ENCODE measurements at regions not wholly inside any gene's neighbourhood (a gene's known extent, or its start where the extent isn't known, plus 50 kb on each side); places are given as distances from the start of the nearest gene placed in this dataset.

DNA sequence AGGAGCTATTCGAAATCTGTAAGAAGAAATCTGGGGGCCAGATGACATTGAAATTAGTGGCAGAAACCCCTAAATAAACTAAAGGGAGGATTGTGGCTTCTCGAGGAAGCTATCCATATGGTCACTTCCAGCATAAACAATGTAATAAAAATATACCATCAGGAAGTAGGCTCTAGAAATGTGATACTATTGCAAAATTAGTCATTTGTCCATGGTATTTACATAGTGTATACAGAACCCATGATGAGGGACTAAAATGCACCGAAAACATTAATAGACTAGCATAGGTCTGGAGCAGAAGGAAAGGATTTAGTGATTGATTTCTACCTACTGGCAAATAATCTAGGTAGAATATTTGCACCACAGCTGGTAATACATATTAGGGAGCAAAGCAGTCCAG, 1344.0 kb downstream of the FSTL5 start:
- no peak for ATAC-seq
- Mint-ChIP-seq H3K4me3 (no peak overlapping the region), H3K4me1 (peaks cover 14% of the 10 kb centered on the region), H3K27me3 (ENCODE audit: low read depth) (no peaks in the 10 kb centered on the region), H3K9me3 (peaks cover 13% of the 10 kb centered on the region), H3K36me3 (peaks cover 6% of the 10 kb centered on the region; the same call in 1 of the 2 replicates), H3K27ac (no peak overlapping the region)
- POLR2A ChIA-PET = no interaction called here
- TF ChIP-seq, protein P1, sequence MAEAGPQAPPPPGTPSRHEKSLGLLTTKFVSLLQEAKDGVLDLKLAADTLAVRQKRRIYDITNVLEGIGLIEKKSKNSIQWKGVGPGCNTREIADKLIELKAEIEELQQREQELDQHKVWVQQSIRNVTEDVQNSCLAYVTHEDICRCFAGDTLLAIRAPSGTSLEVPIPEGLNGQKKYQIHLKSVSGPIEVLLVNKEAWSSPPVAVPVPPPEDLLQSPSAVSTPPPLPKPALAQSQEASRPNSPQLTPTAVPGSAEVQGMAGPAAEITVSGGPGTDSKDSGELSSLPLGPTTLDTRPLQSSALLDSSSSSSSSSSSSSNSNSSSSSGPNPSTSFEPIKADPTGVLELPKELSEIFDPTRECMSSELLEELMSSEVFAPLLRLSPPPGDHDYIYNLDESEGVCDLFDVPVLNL (CRISPR knock-in tag; IDR thresholded peaks at IDR 0.05; ENCODE audit: borderline replicate concordance, low read depth) = no peak
- TF ChIP-seq ZNF317 (CRISPR knock-in tag; IDR thresholded peaks at IDR 0.05; ENCODE audit: borderline replicate concordance, low read depth) (no peak), ZNF396 (CRISPR knock-in tag; IDR thresholded peaks at IDR 0.05; ENCODE audit: borderline replicate concordance) (no peak), SP1 (CRISPR knock-in tag; conservative IDR thresholded peaks at IDR 0.05) (no peak), ZNF219 (CRISPR knock-in tag; IDR thresholded peaks at IDR 0.05; ENCODE audit: borderline replicate concordance) (no peak), KAT7 (CRISPR knock-in tag; IDR thresholded peaks at IDR 0.05; ENCODE audit: borderline replicate concordance) (no peak), SOX15 (CRISPR knock-in tag; IDR thresholded peaks at IDR 0.05) (no peak), TEAD4 (CRISPR knock-in tag; IDR thresholded peaks at IDR 0.05) (no peak), NFYB (CRISPR knock-in tag; conservative IDR thresholded peaks at IDR 0.05; ENCODE audit: low read depth) (no peak), ZNF532 (CRISPR knock-in tag; IDR thresholded peaks at IDR 0.05; ENCODE audit: borderline replicate concordance) (no peak), NFATC4 (CRISPR knock-in tag; IDR thresholded peaks at IDR 0.05) (no peak), ATF1 (CRISPR knock-in tag; IDR thresholded peaks at IDR 0.05) (no peak), ZNF121 (CRISPR knock-in tag; IDR thresholded peaks at IDR 0.05) (no peak), FOXP1 (CRISPR knock-in tag; IDR thresholded peaks at IDR 0.05; ENCODE audit: borderline replicate concordance) (no peak)
- TF ChIP-seq, protein P2, sequence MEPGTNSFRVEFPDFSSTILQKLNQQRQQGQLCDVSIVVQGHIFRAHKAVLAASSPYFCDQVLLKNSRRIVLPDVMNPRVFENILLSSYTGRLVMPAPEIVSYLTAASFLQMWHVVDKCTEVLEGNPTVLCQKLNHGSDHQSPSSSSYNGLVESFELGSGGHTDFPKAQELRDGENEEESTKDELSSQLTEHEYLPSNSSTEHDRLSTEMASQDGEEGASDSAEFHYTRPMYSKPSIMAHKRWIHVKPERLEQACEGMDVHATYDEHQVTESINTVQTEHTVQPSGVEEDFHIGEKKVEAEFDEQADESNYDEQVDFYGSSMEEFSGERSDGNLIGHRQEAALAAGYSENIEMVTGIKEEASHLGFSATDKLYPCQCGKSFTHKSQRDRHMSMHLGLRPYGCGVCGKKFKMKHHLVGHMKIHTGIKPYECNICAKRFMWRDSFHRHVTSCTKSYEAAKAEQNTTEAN (CRISPR knock-in tag; IDR thresholded peaks at IDR 0.05) = no peak
- TF ChIP-seq, protein P3, sequence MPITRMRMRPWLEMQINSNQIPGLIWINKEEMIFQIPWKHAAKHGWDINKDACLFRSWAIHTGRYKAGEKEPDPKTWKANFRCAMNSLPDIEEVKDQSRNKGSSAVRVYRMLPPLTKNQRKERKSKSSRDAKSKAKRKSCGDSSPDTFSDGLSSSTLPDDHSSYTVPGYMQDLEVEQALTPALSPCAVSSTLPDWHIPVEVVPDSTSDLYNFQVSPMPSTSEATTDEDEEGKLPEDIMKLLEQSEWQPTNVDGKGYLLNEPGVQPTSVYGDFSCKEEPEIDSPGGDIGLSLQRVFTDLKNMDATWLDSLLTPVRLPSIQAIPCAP (CRISPR knock-in tag; IDR thresholded peaks at IDR 0.05) = no peak
- TF ChIP-seq, protein P4, sequence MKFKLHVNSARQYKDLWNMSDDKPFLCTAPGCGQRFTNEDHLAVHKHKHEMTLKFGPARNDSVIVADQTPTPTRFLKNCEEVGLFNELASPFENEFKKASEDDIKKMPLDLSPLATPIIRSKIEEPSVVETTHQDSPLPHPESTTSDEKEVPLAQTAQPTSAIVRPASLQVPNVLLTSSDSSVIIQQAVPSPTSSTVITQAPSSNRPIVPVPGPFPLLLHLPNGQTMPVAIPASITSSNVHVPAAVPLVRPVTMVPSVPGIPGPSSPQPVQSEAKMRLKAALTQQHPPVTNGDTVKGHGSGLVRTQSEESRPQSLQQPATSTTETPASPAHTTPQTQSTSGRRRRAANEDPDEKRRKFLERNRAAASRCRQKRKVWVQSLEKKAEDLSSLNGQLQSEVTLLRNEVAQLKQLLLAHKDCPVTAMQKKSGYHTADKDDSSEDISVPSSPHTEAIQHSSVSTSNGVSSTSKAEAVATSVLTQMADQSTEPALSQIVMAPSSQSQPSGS (CRISPR knock-in tag; IDR thresholded peaks at IDR 0.05; ENCODE audit: borderline replicate concordance, low read depth) = no peak
- no peak for DNase-seq (ENCODE audit: low spot score)
- CTCF ChIA-PET = no interaction called here

DNA sequence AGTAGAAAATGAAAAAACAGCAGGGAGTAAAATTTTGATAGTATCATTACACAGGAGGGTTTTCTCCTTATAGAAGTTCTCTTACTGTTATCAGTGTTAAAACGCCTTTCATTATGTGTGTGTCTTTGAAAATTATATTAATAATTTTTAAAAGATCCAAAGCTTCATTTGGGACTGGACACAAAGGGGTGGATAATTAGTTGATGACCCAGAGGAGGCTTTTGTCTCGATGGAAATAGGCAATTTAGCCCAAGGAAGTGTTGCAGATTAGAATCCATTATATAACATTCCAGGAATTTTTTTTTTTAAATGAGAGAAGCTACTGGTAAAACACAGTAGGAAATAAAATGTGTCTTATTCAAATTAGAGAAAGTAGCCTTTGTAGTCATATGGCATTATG, 1339.3 kb downstream of the FSTL5 start:
- Mint-ChIP-seq H3K4me1 (peaks cover 25% of the 10 kb centered on the region), H3K27me3 (ENCODE audit: low read depth) (no peaks in the 10 kb centered on the region), H3K27ac (no peak overlapping the region), H3K4me3 (no peak overlapping the region), H3K9me3 (peaks cover 13% of the 10 kb centered on the region), H3K36me3 (peaks cover 6% of the 10 kb centered on the region; the same call in 1 of the 2 replicates)
- ATAC-seq = no peak
- ChIA-PET POLR2A (no interaction called here), CTCF (no interaction called here)
- no peak for DNase-seq (ENCODE audit: low spot score)
- TF ChIP-seq MAX (CRISPR knock-in tag; IDR thresholded peaks at IDR 0.05) (no peak), ZNF263 (CRISPR knock-in tag; IDR thresholded peaks at IDR 0.05; ENCODE audit: low read depth) (no peak), TEAD4 (CRISPR knock-in tag; IDR thresholded peaks at IDR 0.05) (no peak), IRF2 (CRISPR knock-in tag; IDR thresholded peaks at IDR 0.05; ENCODE audit: borderline replicate concordance, low read depth) (no peak), ETV6 (CRISPR knock-in tag; IDR thresholded peaks at IDR 0.05) (no peak), ZNF416 (CRISPR knock-in tag; IDR thresholded peaks at IDR 0.05) (no peak)
- TF ChIP-seq, protein P5, sequence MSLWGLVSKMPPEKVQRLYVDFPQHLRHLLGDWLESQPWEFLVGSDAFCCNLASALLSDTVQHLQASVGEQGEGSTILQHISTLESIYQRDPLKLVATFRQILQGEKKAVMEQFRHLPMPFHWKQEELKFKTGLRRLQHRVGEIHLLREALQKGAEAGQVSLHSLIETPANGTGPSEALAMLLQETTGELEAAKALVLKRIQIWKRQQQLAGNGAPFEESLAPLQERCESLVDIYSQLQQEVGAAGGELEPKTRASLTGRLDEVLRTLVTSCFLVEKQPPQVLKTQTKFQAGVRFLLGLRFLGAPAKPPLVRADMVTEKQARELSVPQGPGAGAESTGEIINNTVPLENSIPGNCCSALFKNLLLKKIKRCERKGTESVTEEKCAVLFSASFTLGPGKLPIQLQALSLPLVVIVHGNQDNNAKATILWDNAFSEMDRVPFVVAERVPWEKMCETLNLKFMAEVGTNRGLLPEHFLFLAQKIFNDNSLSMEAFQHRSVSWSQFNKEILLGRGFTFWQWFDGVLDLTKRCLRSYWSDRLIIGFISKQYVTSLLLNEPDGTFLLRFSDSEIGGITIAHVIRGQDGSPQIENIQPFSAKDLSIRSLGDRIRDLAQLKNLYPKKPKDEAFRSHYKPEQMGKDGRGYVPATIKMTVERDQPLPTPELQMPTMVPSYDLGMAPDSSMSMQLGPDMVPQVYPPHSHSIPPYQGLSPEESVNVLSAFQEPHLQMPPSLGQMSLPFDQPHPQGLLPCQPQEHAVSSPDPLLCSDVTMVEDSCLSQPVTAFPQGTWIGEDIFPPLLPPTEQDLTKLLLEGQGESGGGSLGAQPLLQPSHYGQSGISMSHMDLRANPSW (CRISPR knock-in tag; conservative IDR thresholded peaks at IDR 0.05; ENCODE audit: low read depth) = no peak
- TF ChIP-seq, protein P3 (CRISPR knock-in tag; IDR thresholded peaks at IDR 0.05) = no peak

All from WTC11 (cell line).